Activated CD4-positive, alpha-beta T cell treated with anti-CD3 and anti-CD28 coated beads, Interleukin-2, amount 10 ng/mL, durations not matched to agents 24 days and 14 days (primary cell): ENCODE measurements at regions not wholly inside any gene's neighbourhood (a gene's known extent, or its start where the extent isn't known, plus 50 kb on each side); places are given as distances from the start of the nearest gene placed in this dataset.

ENCODE experiments used
- DNase-seq: peaks from one replicate; pipeline ENCODE4 v3.0.0; 2022
- H3K27ac Mint-ChIP-seq: one replicate; pipeline ENCODE4 v1.8.0; 2022; ENCODE audit warnings: mild to moderate bottlenecking, mixed read lengths
- H3K27me3 Mint-ChIP-seq: one replicate; pipeline ENCODE4 v1.8.0; 2022; ENCODE audit warnings: mixed read lengths
- H3K36me3 Mint-ChIP-seq: one replicate; pipeline ENCODE4 v1.8.0; 2022; ENCODE audit warnings: low read depth, mild to moderate bottlenecking, mixed read lengths
- H3K4me1 Mint-ChIP-seq: one replicate; pipeline ENCODE4 v1.8.0; 2021; ENCODE audit warnings: mixed read lengths
- H3K4me3 Mint-ChIP-seq: one replicate; pipeline ENCODE4 v1.8.0; 2022; ENCODE audit warnings: mild to moderate bottlenecking, moderate library complexity, mixed read lengths
- H3K9me3 Mint-ChIP-seq: one replicate; pipeline ENCODE4 v1.8.0; 2021; ENCODE audit warnings: mixed read lengths
- intact Hi-C: fragments of 100-400 bp; cut with micrococcal nuclease; formaldehyde crosslinking; loops from one replicate; pipeline ENCODE4 v1.15.1; 2023

DNA sequence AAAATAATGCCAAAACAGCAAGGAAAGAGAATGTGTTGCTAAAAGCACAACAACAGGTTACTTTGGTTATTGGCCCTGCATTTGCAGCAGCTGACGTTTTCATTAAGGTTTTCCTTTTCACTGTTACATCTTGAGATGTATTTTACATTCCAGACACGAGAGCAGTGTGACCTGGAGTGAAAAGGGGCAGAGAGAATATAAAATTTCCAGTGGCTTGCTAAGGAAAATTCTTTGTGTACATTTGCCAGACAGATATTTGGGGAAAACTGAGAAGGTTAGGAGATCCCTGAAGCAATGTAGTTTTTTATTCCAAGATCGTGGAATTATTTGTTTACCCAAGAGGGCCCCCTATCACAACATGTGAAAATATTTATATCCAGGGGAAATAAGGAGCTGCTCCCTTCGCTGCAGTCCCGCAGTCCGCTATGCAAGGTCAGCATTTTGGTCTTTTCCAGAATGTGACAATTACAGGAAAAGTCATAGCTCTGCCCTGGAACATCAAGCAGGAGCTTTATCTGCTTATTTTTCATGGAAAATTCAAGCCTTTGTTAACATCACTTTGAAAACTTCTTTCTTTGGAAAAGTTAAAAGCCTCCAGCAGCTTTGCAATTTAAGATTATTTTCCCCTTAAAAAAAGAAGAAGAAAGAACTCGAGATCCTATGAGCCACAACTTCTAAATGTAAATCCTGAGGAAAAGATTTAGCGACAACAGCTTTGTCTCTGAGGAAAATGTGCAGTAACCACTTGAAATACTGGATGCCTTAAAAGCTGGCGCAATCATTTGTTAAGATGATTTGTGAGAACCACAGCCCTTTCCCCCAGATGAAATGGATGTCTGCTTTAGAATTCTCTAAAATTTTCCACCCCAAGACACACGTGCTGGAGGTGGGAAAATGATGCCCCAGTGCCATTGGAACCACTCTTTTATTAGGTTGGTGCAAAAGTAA, 256.4 kb upstream of the TPM1 start:
- DNase-seq, result no peak
- H3K4me3 Mint-ChIP-seq, result no peak overlapping the region
- peaks cover 2% of the 10 kb centered on the region for H3K27me3 Mint-ChIP-seq
- intact Hi-C loops, result no loop called here
- H3K27ac Mint-ChIP-seq, result no peak overlapping the region
- H3K36me3 Mint-ChIP-seq, result no peaks in the 10 kb centered on the region
- H3K9me3 Mint-ChIP-seq, result no peaks in the 10 kb centered on the region
- H3K4me1 Mint-ChIP-seq, result no peaks in the 10 kb centered on the region

DNA sequence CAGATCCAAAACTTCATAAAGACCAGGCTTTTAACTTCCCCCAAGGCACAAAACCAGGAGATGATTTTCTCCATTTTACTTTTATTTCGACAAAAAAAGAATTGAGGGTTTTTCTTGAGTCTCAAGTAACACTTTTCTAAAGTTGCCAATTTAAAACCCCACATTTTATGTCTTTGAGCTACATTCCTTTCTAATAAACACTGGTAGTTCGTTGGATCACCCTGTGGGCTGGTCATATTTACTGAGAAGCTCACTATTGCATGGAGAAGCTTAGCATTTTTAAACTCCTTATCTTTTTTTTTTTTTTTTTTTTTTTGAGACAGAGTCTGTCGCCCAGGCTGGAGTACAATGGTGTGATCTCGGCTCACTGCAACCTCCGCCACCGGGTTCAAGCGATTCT, 255.1 kb upstream of the TPM1 start:
- H3K27ac Mint-ChIP-seq, result no peak overlapping the region
- DNase-seq, result no peak
- H3K9me3 Mint-ChIP-seq, result no peaks in the 10 kb centered on the region
- intact Hi-C loops, result no loop called here
- H3K4me1 Mint-ChIP-seq, result no peaks in the 10 kb centered on the region
- no peaks in the 10 kb centered on the region for H3K36me3 Mint-ChIP-seq
- no peaks in the 10 kb centered on the region for H3K27me3 Mint-ChIP-seq
- no peak overlapping the region for H3K4me3 Mint-ChIP-seq

- Mint-ChIP-seq H3K27ac (no peak overlapping the region), H3K4me1 (no peaks in the 10 kb centered on the region), H3K36me3 (no peaks in the 10 kb centered on the region), H3K4me3 (no peak overlapping the region), H3K9me3 (no peaks in the 10 kb centered on the region), H3K27me3 (no peaks in the 10 kb centered on the region)
- intact Hi-C loops, result no loop called here
- no peak for DNase-seq
Measured at GRCh38 chr15:62788224-62788623, 254.3 kb upstream of the TPM1 start.

GRCh38 chr15:62790546-62790945, 252.0 kb upstream of the TPM1 start:
- Mint-ChIP-seq H3K36me3 (no peaks in the 10 kb centered on the region), H3K27ac (no peak overlapping the region), H3K9me3 (no peaks in the 10 kb centered on the region), H3K4me1 (no peaks in the 10 kb centered on the region), H3K4me3 (no peak overlapping the region), H3K27me3 (no peaks in the 10 kb centered on the region)
- no peak for DNase-seq
- intact Hi-C loops, result no loop called here

DNA sequence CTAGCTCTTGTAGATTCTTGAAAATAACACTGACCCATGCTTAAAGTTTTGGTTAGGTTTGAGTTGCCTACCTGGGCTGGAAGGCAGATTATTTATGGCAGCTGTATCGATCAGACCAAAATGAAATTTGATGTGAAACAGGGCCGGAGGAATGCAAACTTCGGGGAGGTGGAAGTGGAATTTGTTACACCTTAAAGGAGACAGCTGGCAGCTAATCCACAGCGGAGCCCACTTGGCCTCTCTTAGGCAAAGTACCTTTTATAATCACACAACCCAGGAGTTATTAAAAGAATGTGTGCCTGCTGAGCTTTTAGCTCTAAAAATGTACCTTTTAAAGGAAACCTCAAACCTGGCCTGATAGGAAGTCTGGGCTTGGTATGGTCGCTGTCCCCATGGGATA, 250.9 kb upstream of the TPM1 start:
- Mint-ChIP-seq H3K27me3 (no peaks in the 10 kb centered on the region), H3K4me1 (no peaks in the 10 kb centered on the region), H3K27ac (no peak overlapping the region), H3K9me3 (no peaks in the 10 kb centered on the region), H3K36me3 (no peaks in the 10 kb centered on the region), H3K4me3 (no peak overlapping the region)
- intact Hi-C loops, result no loop called here
- no peak for DNase-seq

GRCh38 chr15:62792986-62793751, 249.4 kb upstream of the TPM1 start:
- no peaks in the 10 kb centered on the region for H3K27me3 Mint-ChIP-seq
- H3K9me3 Mint-ChIP-seq, result no peaks in the 10 kb centered on the region
- no peak overlapping the region for H3K27ac Mint-ChIP-seq
- DNase-seq, result no peak
- H3K36me3 Mint-ChIP-seq, result no peaks in the 10 kb centered on the region
- H3K4me3 Mint-ChIP-seq, result no peak overlapping the region
- no peaks in the 10 kb centered on the region for H3K4me1 Mint-ChIP-seq
- intact Hi-C loops, result no loop called here

DNA sequence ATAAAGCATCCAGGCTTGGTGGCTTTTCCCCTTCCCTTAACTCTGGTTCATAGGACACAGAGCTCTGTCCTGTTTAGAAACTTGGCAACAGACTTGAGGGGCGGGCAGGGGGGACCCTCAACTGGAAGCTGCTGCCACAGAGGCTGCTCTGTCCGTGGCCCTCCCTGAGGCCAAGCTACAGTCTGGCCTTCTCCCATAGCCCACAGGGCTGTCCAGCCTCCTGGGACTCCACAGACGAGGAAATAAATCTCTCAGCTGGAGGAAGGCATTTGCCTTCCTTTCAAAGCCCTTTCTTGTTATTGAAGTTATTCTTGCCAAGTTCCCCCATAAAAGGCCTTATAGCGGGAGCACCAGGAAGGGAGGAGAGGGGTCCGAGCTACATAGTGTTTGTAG, 248.8 kb upstream of the TPM1 start:
- Mint-ChIP-seq H3K4me3 (no peak overlapping the region), H3K27ac (no peak overlapping the region), H3K4me1 (no peaks in the 10 kb centered on the region), H3K36me3 (no peaks in the 10 kb centered on the region), H3K27me3 (no peaks in the 10 kb centered on the region), H3K9me3 (no peaks in the 10 kb centered on the region)
- DNase-seq, result no peak
- intact Hi-C loops, result no loop called here

DNA sequence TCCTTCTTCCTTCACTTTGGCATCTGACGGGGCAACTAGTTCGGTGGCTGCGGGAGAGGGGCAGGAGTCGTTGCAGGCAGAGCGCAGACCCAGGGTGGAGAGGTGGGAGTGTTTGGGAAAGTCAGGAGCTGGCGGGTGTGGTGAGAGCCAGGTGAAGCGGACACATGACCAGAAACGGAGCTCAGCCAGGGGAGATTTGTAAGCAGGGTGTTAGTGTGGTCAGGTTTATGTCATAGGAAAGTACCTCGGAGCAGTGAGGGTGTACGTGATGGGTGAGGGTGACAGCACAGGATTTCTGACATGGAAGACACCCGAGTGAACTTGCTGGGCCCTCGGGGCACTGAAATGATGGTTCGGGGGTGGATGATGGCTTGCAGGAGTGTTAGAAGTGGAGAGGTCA, 247.4 kb upstream of the TPM1 start:
- Mint-ChIP-seq H3K4me3 (no peak overlapping the region), H3K27ac (no peak overlapping the region), H3K9me3 (no peaks in the 10 kb centered on the region), H3K27me3 (no peaks in the 10 kb centered on the region), H3K36me3 (no peaks in the 10 kb centered on the region), H3K4me1 (no peaks in the 10 kb centered on the region)
- intact Hi-C loops, result no loop called here
- no peak for DNase-seq

GRCh38 chr15:62795700-62796695, 246.5 kb upstream of the TPM1 start:
- no peak for DNase-seq
- intact Hi-C loops, result no loop called here
- no peaks in the 10 kb centered on the region for H3K36me3 Mint-ChIP-seq
- H3K4me3 Mint-ChIP-seq, result no peak overlapping the region
- no peaks in the 10 kb centered on the region for H3K27me3 Mint-ChIP-seq
- no peaks in the 10 kb centered on the region for H3K9me3 Mint-ChIP-seq
- H3K27ac Mint-ChIP-seq, result no peak overlapping the region
- no peaks in the 10 kb centered on the region for H3K4me1 Mint-ChIP-seq

GRCh38 chr15:62797171-62797570, 245.4 kb upstream of the TPM1 start:
- Mint-ChIP-seq H3K9me3 (no peaks in the 10 kb centered on the region), H3K36me3 (no peaks in the 10 kb centered on the region), H3K27me3 (peaks cover 2% of the 10 kb centered on the region), H3K4me3 (no peak overlapping the region), H3K4me1 (no peaks in the 10 kb centered on the region), H3K27ac (no peak overlapping the region)
- intact Hi-C loops, result no loop called here
- no peak for DNase-seq

GRCh38 chr15:62798536-62798935, 244.0 kb upstream of the TPM1 start:
- Mint-ChIP-seq H3K9me3 (no peaks in the 10 kb centered on the region), H3K36me3 (no peaks in the 10 kb centered on the region), H3K4me3 (no peak overlapping the region), H3K27me3 (peaks cover 10% of the 10 kb centered on the region), H3K4me1 (no peaks in the 10 kb centered on the region), H3K27ac (no peak overlapping the region)
- intact Hi-C loops, result no loop called here
- DNase-seq, result no peak

- H3K27ac Mint-ChIP-seq, result no peak overlapping the region
- no peaks in the 10 kb centered on the region for H3K36me3 Mint-ChIP-seq
- H3K27me3 Mint-ChIP-seq, result peaks cover 10% of the 10 kb centered on the region
- no peak overlapping the region for H3K4me3 Mint-ChIP-seq
- DNase-seq, result no peak
- H3K9me3 Mint-ChIP-seq, result no peaks in the 10 kb centered on the region
- H3K4me1 Mint-ChIP-seq, result no peaks in the 10 kb centered on the region
- intact Hi-C loops, result no loop called here
Measured at GRCh38 chr15:62799037-62799436, 243.5 kb upstream of the TPM1 start.

DNA sequence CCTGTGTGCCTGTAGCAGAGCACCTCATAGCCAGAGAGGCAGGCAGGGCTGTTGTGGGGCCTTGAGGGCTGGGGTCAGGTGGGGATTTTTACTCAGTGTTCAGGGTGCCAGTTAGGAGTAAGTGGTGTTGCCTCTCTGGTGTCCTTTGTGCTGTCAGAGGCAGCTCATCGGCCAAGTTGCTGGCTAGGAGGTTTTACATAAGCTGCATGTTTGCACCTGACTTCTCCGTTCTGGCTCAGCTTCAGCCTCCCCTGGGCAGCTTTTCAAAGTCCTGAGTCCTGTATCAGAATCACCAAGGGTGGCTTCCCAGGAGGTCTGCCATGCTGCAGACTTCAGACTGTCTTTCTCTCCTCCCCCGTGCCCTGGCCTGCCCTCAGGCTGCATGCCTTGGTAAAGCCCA, 242.6 kb upstream of the TPM1 start:
- Mint-ChIP-seq H3K4me3 (no peak overlapping the region), H3K27me3 (peaks cover 10% of the 10 kb centered on the region), H3K4me1 (no peaks in the 10 kb centered on the region), H3K36me3 (no peaks in the 10 kb centered on the region), H3K9me3 (no peaks in the 10 kb centered on the region), H3K27ac (no peak overlapping the region)
- intact Hi-C loops, result no loop called here
- DNase-seq, result no peak
